ENCODE measurements at regions not wholly inside any gene's neighbourhood (a gene's known extent, or its start where the extent isn't known, plus 50 kb on each side); places are given as distances from the start of the nearest gene placed in this dataset.
A peak's percentile ranks its signal among the peaks of the same experiment; 100 is the strongest.

- H3K9me3 ChIP-seq (ENCODE audit: insufficient read depth, low read length, severe bottlenecking), result no peaks in the 10 kb centered on the region
- H2AFZ ChIP-seq (ENCODE audit: low read depth, low read length), result no peak overlapping the region
- no peak overlapping the region for H3K4me2 ChIP-seq (ENCODE audit: insufficient read depth, low read length)
- H3K79me2 ChIP-seq (ENCODE audit: insufficient read depth, low read length), result no peaks in the 10 kb centered on the region
- H3K9ac ChIP-seq (ENCODE audit: low read depth, low read length), result no peak overlapping the region
- no peaks in the 10 kb centered on the region for H3K4me1 ChIP-seq (ENCODE audit: insufficient read depth, low read length)
- no peak for DNase-seq
- H4K20me1 ChIP-seq (ENCODE audit: insufficient read depth, low read length), result no peaks in the 10 kb centered on the region
- no peak for ATAC-seq (ENCODE audit: insufficient read depth, low read depth)
- TF ChIP-seq CTCF (IDR thresholded peaks at IDR 0.05; ENCODE audit: borderline replicate concordance, extremely low read depth, low read length, poor library complexity, severe bottlenecking) (peak; percentile 26), EZH2 (IDR thresholded peaks at IDR 0.05; ENCODE audit: borderline replicate concordance, low read depth, low read length, severe bottlenecking) (no peak)
- H3K4me3 ChIP-seq (ENCODE audit: low read depth in 1 of 2, low read length in 2 of 2), result no peak overlapping the region
- no peaks in the 10 kb centered on the region for H3K27me3 ChIP-seq (ENCODE audit: insufficient read depth, low read length, poor library complexity)
- no peak overlapping the region for H3K27ac ChIP-seq (ENCODE audit: low read length)
- H3K36me3 ChIP-seq (ENCODE audit: insufficient read depth, low read length), result no peaks in the 10 kb centered on the region
Measured at GRCh38 chr6:117167520-117168271, 97.7 kb upstream of the VGLL2 start.

GRCh38 chr6:117168296-117169063 lies 96.9 kb upstream of the VGLL2 start:
- Histone ChIP-seq H3K79me2 (ENCODE audit: insufficient read depth, low read length) (no peaks in the 10 kb centered on the region), H3K27me3 (ENCODE audit: insufficient read depth, low read length, poor library complexity) (no peaks in the 10 kb centered on the region), H3K4me2 (ENCODE audit: insufficient read depth, low read length) (no peak overlapping the region), H3K4me3 (ENCODE audit: low read depth in 1 of 2, low read length in 2 of 2) (no peak overlapping the region), H3K9ac (ENCODE audit: low read depth, low read length) (no peak overlapping the region), H3K27ac (ENCODE audit: low read length) (no peak overlapping the region), H2AFZ (ENCODE audit: low read depth, low read length) (no peak overlapping the region), H3K4me1 (ENCODE audit: insufficient read depth, low read length) (no peaks in the 10 kb centered on the region), H4K20me1 (ENCODE audit: insufficient read depth, low read length) (no peaks in the 10 kb centered on the region), H3K9me3 (ENCODE audit: insufficient read depth, low read length, severe bottlenecking) (no peaks in the 10 kb centered on the region), H3K36me3 (ENCODE audit: insufficient read depth, low read length) (no peaks in the 10 kb centered on the region)
- ATAC-seq (ENCODE audit: insufficient read depth, low read depth) (no peak), DNase-seq (no peak)
- no peak for TF ChIP-seq EZH2 (IDR thresholded peaks at IDR 0.05; ENCODE audit: borderline replicate concordance, low read depth, low read length, severe bottlenecking)
- TF ChIP-seq CTCF (IDR thresholded peaks at IDR 0.05; ENCODE audit: borderline replicate concordance, extremely low read depth, low read length, poor library complexity, severe bottlenecking), result no peak

GRCh38 chr6:117169064-117169665 lies 96.2 kb upstream of the VGLL2 start:
- no peaks in the 10 kb centered on the region for H3K27me3 ChIP-seq (ENCODE audit: insufficient read depth, low read length, poor library complexity)
- H3K9me3 ChIP-seq (ENCODE audit: insufficient read depth, low read length, severe bottlenecking), result no peaks in the 10 kb centered on the region
- no peaks in the 10 kb centered on the region for H3K4me1 ChIP-seq (ENCODE audit: insufficient read depth, low read length)
- H3K79me2 ChIP-seq (ENCODE audit: insufficient read depth, low read length), result no peaks in the 10 kb centered on the region
- H3K4me2 ChIP-seq (ENCODE audit: insufficient read depth, low read length), result no peak overlapping the region
- H3K4me3 ChIP-seq (ENCODE audit: low read depth in 1 of 2, low read length in 2 of 2), result no peak overlapping the region
- no peak overlapping the region for H3K27ac ChIP-seq (ENCODE audit: low read length)
- DNase-seq, result no peak
- no peak overlapping the region for H3K9ac ChIP-seq (ENCODE audit: low read depth, low read length)
- no peak overlapping the region for H2AFZ ChIP-seq (ENCODE audit: low read depth, low read length)
- ATAC-seq (ENCODE audit: insufficient read depth, low read depth), result no peak
- no peaks in the 10 kb centered on the region for H4K20me1 ChIP-seq (ENCODE audit: insufficient read depth, low read length)
- TF ChIP-seq EZH2 (IDR thresholded peaks at IDR 0.05; ENCODE audit: borderline replicate concordance, low read depth, low read length, severe bottlenecking) (no peak), CTCF (IDR thresholded peaks at IDR 0.05; ENCODE audit: borderline replicate concordance, extremely low read depth, low read length, poor library complexity, severe bottlenecking) (no peak)
- no peaks in the 10 kb centered on the region for H3K36me3 ChIP-seq (ENCODE audit: insufficient read depth, low read length)
